ENCODE measurements at regions not wholly inside any gene's neighbourhood (a gene's known extent, or its start where the extent isn't known, plus 50 kb on each side); places are given as distances from the start of the nearest gene placed in this dataset.

DNA sequence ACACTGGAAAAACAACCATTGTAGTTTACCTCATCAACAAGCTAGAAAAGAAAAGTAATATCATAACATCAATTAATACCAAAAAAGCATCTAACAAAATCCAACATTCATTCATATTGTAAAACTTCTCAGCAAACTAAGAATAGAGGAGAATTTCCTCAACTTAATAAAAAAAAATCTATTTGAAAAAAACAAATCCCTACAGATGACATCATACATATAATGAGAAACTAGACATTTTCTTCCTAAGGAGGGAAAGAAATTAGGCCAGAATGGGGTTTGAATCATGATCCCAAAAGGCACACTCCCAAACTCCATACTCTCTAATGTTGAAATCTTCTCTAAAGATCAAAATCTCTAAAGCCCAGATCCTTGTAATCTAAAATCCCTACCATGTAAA is 460.0 kb downstream of the IRS1 start:
- TF ChIP-seq, protein P1, sequence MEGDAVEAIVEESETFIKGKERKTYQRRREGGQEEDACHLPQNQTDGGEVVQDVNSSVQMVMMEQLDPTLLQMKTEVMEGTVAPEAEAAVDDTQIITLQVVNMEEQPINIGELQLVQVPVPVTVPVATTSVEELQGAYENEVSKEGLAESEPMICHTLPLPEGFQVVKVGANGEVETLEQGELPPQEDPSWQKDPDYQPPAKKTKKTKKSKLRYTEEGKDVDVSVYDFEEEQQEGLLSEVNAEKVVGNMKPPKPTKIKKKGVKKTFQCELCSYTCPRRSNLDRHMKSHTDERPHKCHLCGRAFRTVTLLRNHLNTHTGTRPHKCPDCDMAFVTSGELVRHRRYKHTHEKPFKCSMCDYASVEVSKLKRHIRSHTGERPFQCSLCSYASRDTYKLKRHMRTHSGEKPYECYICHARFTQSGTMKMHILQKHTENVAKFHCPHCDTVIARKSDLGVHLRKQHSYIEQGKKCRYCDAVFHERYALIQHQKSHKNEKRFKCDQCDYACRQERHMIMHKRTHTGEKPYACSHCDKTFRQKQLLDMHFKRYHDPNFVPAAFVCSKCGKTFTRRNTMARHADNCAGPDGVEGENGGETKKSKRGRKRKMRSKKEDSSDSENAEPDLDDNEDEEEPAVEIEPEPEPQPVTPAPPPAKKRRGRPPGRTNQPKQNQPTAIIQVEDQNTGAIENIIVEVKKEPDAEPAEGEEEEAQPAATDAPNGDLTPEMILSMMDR (CRISPR knock-in tag; IDR thresholded peaks at IDR 0.05) = no peak
- TF ChIP-seq POLR2A (IDR thresholded peaks at IDR 0.05; ENCODE audit: insufficient read depth in 1 of 2, low read depth in 2 of 2, low read length in 2 of 2) (no peak), UBTF (CRISPR knock-in tag; IDR thresholded peaks at IDR 0.05) (no peak), CEBPG (CRISPR knock-in tag; IDR thresholded peaks at IDR 0.05) (no peak), TAF1 (CRISPR knock-in tag; IDR thresholded peaks at IDR 0.05) (no peak), ZSCAN29 (CRISPR knock-in tag; conservative IDR thresholded peaks at IDR 0.05) (no peak), SMYD3 (CRISPR knock-in tag; IDR thresholded peaks at IDR 0.05) (no peak), ATM (IDR thresholded peaks at IDR 0.05; ENCODE audit: borderline replicate concordance) (no peak)
